ENCODE measurements at regions not wholly inside any gene's neighbourhood (a gene's known extent, or its start where the extent isn't known, plus 50 kb on each side); places are given as distances from the start of the nearest gene placed in this dataset.

DNA sequence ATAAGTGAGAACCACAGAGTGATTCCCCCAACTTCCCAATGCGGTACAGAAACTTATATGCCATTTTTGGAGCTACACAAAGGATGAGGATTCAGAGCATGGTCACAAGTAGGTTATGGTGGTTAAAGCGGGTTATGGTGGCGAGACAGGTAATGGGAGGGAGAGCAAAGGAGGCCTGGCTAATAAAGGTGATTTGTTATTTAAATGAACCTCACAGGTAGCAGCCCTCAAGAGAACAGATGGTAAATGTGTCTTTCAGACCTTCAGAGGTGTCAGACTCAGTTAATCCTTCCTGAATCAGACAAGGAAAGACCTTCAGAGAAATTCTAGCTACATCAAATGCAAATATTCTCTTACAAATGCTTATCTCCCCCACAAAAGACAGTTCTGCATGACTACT is 1971.4 kb downstream of the OLFM4 start:
- H3K9me3 ChIP-seq (replicated peaks; ENCODE audit: control insufficient read depth, insufficient read depth, low read length): peaks cover 4% of the 10 kb centered on the region
- H3K9ac ChIP-seq (replicated peaks; ENCODE audit: extremely low read depth, insufficient read depth, low read length): no peak overlapping the region
- H3K4me1 ChIP-seq (ENCODE audit: control insufficient read depth, extremely low read depth, insufficient read depth, low read length): no peaks in the 10 kb centered on the region
- no peaks in the 10 kb centered on the region for H3K27me3 ChIP-seq (ENCODE audit: control insufficient read depth in 2 of 2, insufficient read depth in 2 of 2, low read length in 2 of 2)
- H2AFZ ChIP-seq (ENCODE audit: low read depth, low read length): no peak overlapping the region
- TF ChIP-seq JUN (IDR thresholded peaks at IDR 0.05; ENCODE audit: borderline replicate concordance, insufficient read depth, insufficient read length, low read depth): no peak
- TF ChIP-seq, protein P1, sequence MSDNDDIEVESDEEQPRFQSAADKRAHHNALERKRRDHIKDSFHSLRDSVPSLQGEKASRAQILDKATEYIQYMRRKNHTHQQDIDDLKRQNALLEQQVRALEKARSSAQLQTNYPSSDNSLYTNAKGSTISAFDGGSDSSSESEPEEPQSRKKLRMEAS (IDR thresholded peaks at IDR 0.05; ENCODE audit: insufficient read depth, insufficient read length): no peak
- no peak for TF ChIP-seq GATA2 (IDR thresholded peaks at IDR 0.05; ENCODE audit: insufficient read depth, insufficient read length, low read depth, low read length)
- TF ChIP-seq POLR2AphosphoS5 (IDR thresholded peaks at IDR 0.05; ENCODE audit: insufficient read depth, low read depth, low read length): no peak
- TF ChIP-seq EZH2 (IDR thresholded peaks at IDR 0.05; ENCODE audit: borderline replicate concordance, low read depth, low read length, severe bottlenecking): no peak
- no peak for TF ChIP-seq MYC (IDR thresholded peaks at IDR 0.05; ENCODE audit: low read depth, low read length)
- no peak for TF ChIP-seq FOS (IDR thresholded peaks at IDR 0.05; ENCODE audit: borderline replicate concordance, insufficient read depth, low read length)
- TF ChIP-seq POLR2A (IDR thresholded peaks at IDR 0.05; ENCODE audit: low read depth, low read length): no peak
- TF ChIP-seq, protein P2, sequence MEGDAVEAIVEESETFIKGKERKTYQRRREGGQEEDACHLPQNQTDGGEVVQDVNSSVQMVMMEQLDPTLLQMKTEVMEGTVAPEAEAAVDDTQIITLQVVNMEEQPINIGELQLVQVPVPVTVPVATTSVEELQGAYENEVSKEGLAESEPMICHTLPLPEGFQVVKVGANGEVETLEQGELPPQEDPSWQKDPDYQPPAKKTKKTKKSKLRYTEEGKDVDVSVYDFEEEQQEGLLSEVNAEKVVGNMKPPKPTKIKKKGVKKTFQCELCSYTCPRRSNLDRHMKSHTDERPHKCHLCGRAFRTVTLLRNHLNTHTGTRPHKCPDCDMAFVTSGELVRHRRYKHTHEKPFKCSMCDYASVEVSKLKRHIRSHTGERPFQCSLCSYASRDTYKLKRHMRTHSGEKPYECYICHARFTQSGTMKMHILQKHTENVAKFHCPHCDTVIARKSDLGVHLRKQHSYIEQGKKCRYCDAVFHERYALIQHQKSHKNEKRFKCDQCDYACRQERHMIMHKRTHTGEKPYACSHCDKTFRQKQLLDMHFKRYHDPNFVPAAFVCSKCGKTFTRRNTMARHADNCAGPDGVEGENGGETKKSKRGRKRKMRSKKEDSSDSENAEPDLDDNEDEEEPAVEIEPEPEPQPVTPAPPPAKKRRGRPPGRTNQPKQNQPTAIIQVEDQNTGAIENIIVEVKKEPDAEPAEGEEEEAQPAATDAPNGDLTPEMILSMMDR (IDR thresholded peaks at IDR 0.05; ENCODE audit: extremely low read depth in 1 of 2, insufficient read depth in 1 of 2, low read depth in 1 of 2, low read length in 2 of 2): no peak
- BruUV-seq (replicated peaks): no TSS peak
- H3K4me2 ChIP-seq (ENCODE audit: insufficient read depth, low read length): no peak overlapping the region
- no peaks in the 10 kb centered on the region for H3K79me2 ChIP-seq (ENCODE audit: control insufficient read depth, insufficient read depth, low read length)
- intact Hi-C loops (cut with micrococcal nuclease): no loop called here
- no peak overlapping the region for H3K4me3 ChIP-seq (replicated peaks in 1 of 3; ENCODE audit: insufficient read depth in 1 of 3, low read depth in 1 of 3, low read length in 3 of 3)
- H3K27ac ChIP-seq (ENCODE audit: insufficient read depth, low read depth, low read length): no peak overlapping the region
- H3K9me1 ChIP-seq (replicated peaks; ENCODE audit: control insufficient read depth, extremely low read depth, insufficient read depth, low read length): no peaks in the 10 kb centered on the region
- dilution Hi-C loops (cut with MboI; ENCODE audit: extremely low pct_ligation_motif_present, low sequenced_read_pairs): no loop called here
- H3K36me3 ChIP-seq (ENCODE audit: control insufficient read depth in 2 of 2, extremely low read depth in 1 of 2, insufficient read depth in 2 of 2, low read length in 2 of 2): no peaks in the 10 kb centered on the region
- no peak for FAIRE-seq
- no peak for DNase-seq (ENCODE audit: low read depth, low spot score)
- no peaks in the 10 kb centered on the region for H4K20me1 ChIP-seq (replicated peaks; ENCODE audit: control insufficient read depth, extremely low read depth, insufficient read depth, low read length)
- ChIA-PET CTCF (no interaction called here), POLR2A (no interaction called here)
